SK-N-SH (cell line): ENCODE measurements at regions not wholly inside any gene's neighbourhood (a gene's known extent, or its start where the extent isn't known, plus 50 kb on each side); places are given as distances from the start of the nearest gene placed in this dataset.

Experiments used
- GATA2 ChIP-seq: sonication (generic); formaldehyde crosslinking; IDR thresholded peaks from 2 replicates; pipeline ENCODE4 v1.5.0; 2020; ENCODE audit warnings: mild to moderate bottlenecking, missing genetic modification reagents
- USF2 ChIP-seq: fragments of 150-350 bp; IDR thresholded peaks from 2 replicates; pipeline ENCODE4 v1.6.1; 2017; ENCODE audit warnings: antibody characterized with exemption, low read length, low read depth, borderline replicate concordance
- TF ChIP-seq, protein P1 (sequence below): fragments of 200-600 bp; sonication (generic); IDR thresholded peaks from 2 replicates; pipeline ENCODE4 v1.6.1; 2017; ENCODE audit warnings: antibody characterized with exemption, mild to moderate bottlenecking, moderate library complexity

- TF ChIP-seq GATA2: peak; percentile 77
- TF ChIP-seq, protein P1, sequence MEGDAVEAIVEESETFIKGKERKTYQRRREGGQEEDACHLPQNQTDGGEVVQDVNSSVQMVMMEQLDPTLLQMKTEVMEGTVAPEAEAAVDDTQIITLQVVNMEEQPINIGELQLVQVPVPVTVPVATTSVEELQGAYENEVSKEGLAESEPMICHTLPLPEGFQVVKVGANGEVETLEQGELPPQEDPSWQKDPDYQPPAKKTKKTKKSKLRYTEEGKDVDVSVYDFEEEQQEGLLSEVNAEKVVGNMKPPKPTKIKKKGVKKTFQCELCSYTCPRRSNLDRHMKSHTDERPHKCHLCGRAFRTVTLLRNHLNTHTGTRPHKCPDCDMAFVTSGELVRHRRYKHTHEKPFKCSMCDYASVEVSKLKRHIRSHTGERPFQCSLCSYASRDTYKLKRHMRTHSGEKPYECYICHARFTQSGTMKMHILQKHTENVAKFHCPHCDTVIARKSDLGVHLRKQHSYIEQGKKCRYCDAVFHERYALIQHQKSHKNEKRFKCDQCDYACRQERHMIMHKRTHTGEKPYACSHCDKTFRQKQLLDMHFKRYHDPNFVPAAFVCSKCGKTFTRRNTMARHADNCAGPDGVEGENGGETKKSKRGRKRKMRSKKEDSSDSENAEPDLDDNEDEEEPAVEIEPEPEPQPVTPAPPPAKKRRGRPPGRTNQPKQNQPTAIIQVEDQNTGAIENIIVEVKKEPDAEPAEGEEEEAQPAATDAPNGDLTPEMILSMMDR: no peak
- no peak for TF ChIP-seq USF2
Observed at GRCh38 chr15:70385052-70385451, 287.3 kb upstream of the TLE3 start.
